HG03196 (cell line): ENCODE measurements at regions not wholly inside any gene's neighbourhood (a gene's known extent, or its start where the extent isn't known, plus 50 kb on each side); places are given as distances from the start of the nearest gene placed in this dataset.

ENCODE experiments used
- ATAC-seq: cut with Tn5 transposase; IDR thresholded peaks from one replicate; pipeline ENCODE4 v1.9.1; 2021; ENCODE audit not compliant: unreplicated experiment

DNA sequence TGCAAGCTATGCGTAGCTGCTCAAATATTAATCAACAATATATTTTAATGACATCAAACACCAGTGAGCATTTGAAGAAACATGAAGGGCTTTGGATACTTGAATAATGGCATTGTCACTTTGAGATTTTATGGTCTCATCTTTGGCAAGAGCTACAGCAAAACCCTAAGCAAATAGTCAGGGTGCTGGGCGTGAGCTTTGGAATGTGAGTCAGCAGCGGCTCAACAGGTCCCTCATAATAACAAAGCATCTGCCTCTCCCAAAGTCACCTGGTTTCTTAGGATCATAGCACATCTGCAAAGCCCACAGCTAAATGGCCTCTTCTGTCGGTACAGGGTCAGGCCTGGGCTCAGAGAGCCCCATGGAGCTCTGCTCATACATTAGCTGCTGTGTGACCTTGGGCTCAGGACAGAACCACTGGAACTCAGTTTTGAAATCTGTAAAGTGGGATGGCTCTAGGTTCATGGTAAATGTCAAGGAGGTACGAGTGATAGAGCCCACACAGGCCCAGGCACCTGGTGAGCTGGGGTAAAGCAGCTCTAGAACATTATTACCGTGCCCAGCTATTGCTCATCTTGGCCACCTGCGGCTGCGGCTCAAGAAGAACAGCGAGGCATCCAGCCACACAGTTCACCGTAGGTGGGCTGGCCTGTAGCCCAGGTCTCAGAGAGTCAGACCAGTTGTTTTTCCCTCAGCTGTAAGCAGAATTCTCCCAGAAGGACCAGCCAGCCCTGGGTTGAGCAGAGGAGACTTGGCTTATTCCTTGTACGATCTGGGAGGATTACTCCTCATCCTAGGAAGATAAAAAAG is 544.5 kb upstream of the CDH11 start:
- no peak for ATAC-seq

DNA sequence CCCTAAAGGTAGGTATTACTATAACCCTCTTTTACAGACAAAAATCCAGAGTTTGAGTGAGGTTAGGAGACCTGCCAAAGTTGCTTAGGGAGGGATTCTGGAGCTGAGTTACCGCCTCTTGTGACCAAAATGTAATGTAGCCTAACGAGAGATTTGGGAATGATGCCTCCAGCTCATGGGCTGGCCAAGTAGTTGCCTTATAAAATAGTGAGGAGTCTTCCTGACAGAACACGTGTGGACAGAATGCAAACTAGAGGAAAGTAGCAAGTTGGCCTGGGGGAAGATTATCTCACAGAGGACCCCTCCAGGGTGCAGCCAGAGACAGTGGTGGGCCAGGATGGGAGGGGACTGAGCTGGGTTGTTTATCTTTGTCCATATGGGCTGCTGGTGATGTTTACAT is 543.7 kb upstream of the CDH11 start:
- no peak for ATAC-seq

DNA sequence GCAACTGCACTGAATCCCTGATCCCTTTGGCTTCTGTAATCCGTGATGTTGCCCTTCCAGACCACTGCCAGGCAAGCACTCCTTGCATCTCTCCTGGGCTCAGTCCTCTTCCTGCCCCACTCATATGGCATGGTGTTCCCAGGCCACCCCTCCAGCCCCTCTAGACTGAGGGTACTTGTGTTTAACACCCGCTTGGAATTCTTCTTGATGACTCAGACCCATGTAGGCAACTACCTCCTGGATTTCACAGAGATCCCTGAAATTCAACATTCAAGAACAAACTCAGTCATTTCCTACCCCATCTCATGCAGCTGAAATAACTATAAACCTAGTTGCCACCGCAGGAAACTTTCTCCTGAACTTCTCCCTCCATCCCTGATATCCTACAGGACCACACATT is 541.9 kb upstream of the CDH11 start:
- no peak for ATAC-seq

DNA sequence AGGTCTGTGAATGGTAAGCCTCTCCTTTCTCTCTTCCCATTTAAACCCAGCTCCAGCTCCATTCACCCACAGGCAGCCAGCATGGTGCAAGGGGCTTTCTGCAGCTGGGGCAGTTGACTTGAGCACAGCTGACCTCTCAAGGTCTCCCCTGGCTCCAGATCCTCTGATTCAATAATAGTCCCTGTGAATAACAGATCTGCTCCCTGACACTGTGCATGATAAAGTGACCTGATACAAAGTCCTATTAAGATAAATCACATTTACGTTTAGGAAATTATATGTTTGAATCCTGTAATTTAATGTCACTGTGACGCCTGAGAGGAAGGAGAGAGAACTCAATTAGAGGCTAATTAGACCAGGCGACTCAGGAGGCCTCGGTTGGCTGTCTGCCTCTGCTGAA is 540.4 kb upstream of the CDH11 start:
- ATAC-seq, result no peak

DNA sequence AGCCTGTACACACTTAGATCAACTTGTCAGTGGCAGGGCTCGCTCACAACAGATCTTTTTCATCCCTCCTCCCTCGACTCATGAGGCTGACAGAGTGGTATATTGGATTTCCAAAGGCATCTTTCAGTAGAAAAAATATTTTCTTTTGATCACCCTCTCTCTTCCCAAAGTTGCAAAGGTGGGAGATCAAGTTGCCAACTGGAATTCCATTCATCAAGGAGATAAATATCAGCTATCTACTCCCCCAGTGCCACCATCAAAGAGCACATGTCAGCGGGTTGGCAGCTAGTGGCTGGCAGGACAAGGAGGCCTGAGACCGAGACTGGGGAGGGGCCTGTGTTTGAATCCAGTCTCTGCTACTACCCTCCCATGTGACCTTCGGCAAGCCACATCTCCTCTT is 539.7 kb upstream of the CDH11 start:
- no peak for ATAC-seq

DNA sequence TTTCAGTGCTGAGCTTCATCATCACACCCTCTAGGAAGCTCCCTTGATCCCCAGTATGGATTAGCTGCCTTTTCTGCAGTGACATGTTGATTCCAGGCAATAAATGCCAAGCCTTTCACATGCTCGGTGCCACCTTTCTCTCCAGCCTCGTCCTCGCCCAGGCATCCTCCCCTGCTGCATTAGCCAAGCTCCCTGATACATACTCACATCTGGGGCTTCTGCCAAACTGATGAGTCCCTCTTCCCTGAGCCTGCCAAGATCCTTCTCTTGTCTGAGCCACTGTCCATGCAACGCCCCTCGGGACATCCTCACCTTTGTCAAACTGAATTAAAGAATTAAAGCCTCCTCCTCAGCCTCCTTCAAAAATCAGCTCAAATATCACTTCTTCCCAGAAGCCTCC is 538.5 kb upstream of the CDH11 start:
- ATAC-seq, result no peak

DNA sequence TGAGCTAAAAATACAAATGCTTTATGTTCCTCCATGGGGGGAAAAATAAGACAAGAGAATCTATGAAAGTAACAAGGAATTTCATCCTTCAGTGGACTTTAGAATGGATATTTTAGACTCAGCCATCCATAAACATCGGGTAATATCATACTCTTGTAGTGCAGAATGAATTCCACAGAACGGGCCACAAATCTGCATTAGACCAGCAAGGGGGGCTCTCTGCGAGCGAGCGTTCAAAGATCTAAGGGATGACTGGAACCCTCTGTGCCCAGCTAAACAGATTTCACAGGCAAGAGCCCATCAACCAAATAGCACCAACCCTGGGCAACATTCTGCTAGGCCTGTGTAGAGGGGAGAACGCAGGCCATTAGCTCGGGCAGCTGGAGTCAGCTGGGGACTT is 537.9 kb upstream of the CDH11 start:
- no peak for ATAC-seq

DNA sequence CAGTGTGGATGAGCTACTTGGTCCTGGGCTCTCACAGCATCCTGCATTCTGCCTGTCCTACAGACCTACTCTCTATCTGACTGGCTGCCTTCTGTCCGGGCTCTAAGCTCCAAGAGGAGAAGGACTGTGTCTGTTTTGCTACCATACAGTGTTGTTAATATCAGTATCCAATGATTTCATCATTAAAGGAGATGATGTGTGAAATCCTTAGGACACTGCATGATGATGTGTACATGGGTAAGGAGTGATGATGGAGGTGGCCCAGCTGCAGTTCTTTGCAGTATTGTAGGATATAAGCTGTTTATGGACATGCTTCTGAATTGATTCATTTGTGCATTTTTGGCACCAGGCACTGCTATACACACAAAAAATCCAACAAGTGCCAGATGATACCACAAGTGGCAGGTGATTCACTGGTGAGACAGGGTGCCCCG is 536.9 kb upstream of the CDH11 start:
- no peak for ATAC-seq

DNA sequence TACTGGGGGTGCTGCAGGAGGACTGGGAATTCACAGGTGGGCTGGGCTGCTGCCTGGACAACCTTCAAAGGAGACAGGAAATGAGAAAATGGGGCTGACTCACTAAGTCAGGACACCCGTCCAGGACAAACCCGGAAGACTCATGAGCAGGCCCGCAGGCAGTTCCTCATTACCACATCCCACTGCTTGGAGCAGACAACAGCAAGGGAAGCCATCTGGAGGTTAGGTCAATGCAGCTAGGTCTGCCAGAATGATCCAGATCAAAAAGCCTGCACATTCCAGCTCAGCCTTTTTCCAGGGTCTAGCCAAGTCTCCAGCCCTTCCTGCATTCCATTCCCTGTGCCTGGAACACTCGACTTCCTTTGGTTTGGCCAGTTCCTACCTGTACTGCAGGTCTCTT is 536.5 kb upstream of the CDH11 start:
- no peak for ATAC-seq

DNA sequence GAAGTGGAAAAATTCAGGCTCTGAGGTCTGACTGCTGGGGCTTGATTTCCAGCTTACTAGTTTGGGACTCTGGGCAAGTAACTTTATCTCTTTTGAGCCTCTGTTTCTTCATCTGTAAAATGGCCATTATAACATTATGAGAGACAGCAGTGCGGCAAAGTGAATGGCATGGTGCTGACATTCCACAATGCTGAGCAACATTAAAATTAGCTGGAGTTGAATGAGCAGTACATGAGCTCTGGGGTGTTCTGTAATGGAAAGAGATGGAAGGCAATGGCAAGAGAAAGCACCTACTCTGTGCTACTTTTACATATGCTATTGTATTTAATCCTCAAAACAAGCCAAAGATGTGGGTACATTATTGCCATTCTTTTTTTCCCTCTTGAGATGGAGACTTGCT is 535.7 kb upstream of the CDH11 start:
- no peak for ATAC-seq

DNA sequence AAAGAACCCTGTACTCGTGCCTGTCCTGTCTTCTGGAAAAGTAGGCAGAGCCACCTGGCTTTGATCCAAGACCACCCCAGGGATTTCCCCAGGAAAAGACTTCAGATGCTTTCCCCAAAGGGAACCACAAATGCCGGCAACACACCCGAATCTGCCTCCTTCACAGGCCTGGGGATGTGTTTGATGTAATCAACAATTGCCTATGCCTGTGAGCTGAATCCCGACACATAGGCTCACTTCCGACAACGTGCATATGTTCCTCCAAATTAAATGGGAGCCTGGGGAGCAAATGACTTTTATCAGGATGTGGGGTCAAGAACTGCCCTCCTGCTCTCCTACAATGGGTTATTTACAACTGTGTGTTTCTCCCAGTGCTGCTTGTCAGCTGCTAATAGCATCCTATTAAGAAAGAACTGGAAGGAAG is 535.2 kb upstream of the CDH11 start:
- ATAC-seq, result no peak

DNA sequence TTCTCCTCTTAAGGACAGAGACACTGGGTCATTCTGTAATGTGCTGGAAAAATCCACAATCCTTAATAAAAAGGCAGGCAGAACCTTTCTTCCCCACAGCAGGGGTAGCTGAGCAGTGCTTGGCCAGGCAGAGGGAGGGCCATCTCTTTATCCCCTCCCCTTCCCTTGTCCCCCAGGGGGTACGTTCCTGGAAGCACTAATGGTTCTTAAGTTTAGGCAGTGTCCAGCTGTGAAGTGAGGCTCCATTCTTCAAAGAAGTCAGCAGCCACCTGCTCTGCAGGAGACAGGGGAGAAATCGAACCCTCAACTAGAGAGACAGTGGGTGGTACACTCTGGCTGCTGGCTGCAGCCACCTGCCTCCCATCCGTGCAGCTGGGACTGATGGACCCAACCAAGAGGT is 533.9 kb upstream of the CDH11 start:
- ATAC-seq, result no peak

DNA sequence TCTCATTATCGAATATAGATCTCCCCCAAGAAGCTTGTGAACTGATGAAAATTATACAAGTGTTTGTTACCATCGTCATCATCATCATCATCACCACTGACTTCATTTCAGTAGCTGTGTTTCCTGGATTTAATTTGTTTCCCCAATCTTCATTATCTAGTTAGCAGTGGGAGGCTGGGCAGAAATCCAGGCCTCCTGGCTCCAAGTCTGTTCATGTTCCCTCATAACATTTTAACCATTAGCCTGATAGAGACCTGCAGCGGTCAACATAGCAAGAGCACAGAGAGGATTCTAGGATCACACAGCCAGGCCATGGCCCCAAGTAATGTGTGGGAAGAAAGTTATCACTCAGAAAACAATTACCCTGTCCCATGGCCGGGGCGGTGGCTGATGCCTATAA is 526.2 kb upstream of the CDH11 start:
- ATAC-seq, result no peak

DNA sequence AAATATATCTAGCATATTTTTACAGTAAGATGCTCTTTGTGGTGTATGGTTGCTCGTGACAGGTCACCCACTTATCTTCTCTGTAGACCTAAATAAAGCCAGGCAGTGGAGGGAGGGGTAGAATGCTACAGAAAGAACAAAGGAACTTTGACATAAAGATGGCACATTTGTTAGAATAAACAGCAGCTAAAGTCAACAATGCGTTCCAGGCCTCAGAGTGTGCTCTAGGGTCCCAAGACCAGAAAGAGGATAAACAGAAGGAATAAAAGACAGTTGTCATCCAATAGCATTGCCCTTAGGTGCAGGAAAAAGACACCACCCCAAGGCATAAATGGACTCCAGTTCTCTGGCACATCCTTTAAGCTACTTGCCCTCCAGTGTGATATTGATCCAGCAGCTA is 523.0 kb upstream of the CDH11 start:
- ATAC-seq, result no peak

DNA sequence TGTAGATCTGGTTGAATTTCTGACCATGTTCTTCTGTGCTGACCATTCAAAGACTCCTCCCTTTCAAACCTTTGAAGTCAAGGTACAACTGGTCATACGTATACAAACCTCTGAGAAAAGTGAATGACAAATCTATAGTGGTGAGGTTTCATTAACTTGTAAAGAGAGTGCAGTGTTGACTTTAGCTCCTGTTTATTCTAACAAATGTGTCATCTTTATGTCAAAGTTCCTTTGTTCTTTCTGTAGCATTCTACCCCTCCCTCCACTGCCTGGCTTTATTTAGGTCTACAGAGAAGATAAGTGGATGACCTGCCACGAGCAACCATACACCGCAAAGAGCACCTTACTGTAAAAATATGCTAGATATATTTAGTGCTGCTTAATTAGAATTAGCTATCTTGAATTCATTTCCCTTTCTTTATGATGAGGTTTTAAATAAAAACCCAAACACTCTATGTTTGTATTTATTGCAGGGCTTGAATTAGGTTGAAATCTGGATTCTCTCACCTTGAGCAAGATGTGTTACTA is 520.0 kb upstream of the CDH11 start:
- no peak for ATAC-seq

DNA sequence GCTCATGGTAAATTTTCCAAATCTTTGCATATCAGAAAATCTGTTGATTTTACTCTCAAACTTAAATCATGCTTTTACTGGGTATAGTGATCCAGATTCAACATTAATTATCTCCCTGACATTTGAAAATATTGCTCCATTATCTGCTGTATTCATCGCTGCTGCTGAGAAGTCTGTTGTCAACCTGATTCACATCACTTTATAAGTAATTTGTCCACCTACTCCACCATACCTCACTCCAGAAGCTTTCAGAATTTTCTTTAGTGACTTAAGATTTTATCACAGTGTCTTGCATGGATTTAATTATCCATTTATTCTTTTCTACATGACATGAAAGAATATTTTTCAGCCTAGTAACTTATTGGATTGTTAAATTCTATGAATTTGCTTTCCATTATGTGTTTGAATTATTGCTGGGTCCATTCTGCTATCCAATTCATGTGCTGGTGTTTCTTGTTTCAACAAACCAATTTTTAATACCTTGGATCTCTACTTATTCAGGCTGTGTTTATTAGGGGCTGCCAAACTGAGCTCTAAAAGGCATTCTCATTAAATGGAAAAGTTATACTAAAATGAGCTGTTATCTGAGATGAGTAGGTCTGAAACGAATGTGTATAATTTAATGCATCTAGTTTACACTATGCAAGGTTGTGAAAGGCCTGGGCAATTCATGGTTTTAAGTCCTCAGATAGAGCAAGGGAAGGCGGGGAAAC is 519.3 kb upstream of the CDH11 start:
- no peak for ATAC-seq

DNA sequence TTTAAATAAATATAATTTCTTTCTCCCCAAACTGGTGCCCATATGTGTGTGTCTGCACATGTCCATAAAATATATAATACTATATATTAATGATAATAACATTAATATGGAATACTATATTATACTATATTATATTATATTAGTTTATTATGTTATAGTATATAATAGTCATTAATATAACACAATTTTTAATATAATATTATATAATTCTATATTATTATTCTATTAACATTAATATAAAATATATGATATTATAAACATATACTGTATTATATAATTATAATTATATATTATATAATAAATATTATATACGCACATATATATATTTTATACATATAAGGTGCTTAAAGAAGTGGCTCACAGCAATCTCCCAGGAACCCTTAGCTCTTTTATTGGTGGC is 513.0 kb upstream of the CDH11 start:
- ATAC-seq, result no peak

DNA sequence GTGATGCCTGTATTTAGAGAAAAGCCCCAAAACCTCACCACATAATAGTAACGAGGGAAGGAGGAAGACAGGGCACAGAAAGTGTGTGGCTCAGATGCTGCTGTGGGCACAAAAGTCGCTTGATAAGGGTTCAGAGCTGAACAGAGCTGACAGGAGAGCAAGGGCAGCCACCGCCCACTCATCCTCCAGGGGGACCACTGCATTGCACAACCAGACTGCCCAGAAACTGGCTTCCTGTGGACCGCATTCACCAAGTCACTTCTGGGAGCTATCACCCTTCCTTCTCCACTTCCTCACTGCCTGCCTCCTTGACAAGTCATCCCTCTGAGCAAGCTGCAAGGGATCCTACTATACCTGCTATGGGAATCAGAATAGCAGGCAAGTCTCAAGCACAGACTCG is 512.4 kb upstream of the CDH11 start:
- no peak for ATAC-seq

DNA sequence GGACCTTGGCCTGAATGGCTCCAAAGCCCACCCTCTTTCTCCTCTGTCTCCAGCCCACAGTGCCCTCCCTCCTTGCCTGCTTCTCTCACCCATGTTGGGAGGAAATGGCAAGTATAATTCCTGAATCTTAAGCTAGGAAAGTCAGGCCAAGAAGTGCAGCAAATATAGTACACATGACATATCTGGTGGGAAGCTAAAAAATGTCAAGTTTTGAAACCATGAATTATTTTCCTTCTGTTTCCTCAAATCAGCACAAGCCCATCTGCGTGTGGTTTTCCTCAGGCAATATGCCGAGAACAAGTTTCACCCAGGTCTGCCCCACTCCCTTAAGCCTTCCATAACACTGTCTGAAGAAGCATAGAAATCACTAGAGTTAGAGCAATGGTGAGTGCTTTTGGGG is 502.8 kb upstream of the CDH11 start:
- ATAC-seq, result no peak

DNA sequence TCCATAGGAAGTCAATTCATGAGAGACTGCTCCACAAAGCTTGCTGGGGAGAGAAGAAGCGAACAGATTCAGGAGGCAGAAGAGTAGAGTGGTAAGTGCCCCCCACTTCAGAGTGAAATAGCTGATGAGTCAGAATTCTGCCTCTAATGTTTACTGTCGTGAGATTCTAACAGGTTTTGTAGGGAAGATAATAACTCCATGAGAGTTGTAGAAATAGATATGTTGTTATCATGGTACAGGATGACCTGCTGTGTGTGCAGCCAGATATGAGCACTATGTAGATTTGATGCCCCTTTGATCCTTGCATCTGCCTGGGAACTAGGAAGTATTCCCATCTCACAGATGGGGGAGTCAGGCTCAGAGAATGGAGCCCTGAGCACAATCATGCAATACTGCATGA is 502.4 kb upstream of the CDH11 start:
- no peak for ATAC-seq

DNA sequence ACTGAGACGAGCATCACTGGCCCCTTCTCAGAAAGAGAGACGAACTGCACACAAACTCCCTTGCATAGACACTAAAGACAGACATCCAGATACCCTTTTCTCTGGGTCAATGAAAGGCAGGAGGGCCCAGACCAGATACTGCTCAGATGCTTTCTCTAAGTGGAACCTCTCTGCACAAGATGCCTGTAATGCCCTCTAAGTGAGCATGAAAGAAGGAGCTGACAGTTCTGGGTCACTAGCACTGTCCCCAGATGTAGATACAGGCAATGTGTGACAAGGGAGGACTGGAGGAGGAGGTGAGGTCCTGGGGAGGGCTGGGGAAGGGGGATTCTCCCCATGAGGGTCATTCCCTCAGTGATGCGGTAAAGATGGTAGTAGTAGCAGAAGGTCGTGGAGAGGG is 501.0 kb upstream of the CDH11 start:
- no peak for ATAC-seq

DNA sequence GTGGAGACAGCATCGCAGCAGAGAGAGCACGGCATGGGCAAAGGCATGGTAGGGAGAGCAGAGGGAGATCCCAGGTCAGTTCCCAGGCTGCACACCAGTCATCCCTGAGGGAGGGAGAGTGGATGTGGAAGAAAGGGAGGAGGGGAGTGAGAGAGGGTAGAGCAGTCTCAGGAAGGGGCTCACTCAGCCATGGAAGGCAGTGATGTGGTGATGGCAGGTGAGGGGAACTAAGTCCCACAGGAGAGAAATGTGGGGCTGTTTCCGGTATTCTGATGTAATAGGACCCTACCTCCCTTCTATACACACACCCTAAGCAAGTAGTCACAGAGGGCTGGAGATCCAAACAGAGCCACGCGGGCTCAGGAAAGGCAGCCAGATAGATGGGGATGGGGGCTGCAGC is 500.3 kb upstream of the CDH11 start:
- no peak for ATAC-seq
